Upper lobe of left lung (tissue), 6 donors: ENCODE measurements at regions not wholly inside any gene's neighbourhood (a gene's known extent, or its start where the extent isn't known, plus 50 kb on each side); places are given as distances from the start of the nearest gene placed in this dataset.

Experiments used
- ATAC-seq, 2 donors: fragments of 200-7000 bp; cut with Tn5 transposase; one replicate each; pipeline ENCODE4 v1.9.1; 2022; ENCODE audit warnings: mild to moderate bottlenecking in 2 of 2, moderate library complexity in 2 of 2; ENCODE audit not compliant: low FRiP score in 2 of 2
- DNase-seq, 2 donors: peaks; one replicate each; pipeline ENCODE4 v3.0.0-alpha.2; 2019 to 2020
- H3K27ac ChIP-seq, 4 donors: fragments of 200-600 bp; sonication (generic); one replicate each; pipeline ENCODE4 v1.5.1; 2016 to 2019
- H3K27me3 ChIP-seq, 4 donors: fragments of 200-600 bp; sonication (generic); one replicate each; pipeline ENCODE4 v1.5.1; 2017 to 2019
- H3K36me3 ChIP-seq, 4 donors: fragments of 200-600 bp; sonication (generic); one replicate each; pipeline ENCODE4 v1.5.1; 2016 to 2019
- H3K4me1 ChIP-seq, 4 donors: fragments of 200-600 bp; sonication (generic); one replicate each; pipeline ENCODE4 v1.5.1; 2018 to 2019
- H3K4me3 ChIP-seq, 4 donors: fragments of 200-600 bp; sonication (generic); one replicate each; pipeline ENCODE4 v1.5.1; 2017 to 2019; ENCODE audit warnings: mild to moderate bottlenecking in 2 of 4, moderate library complexity in 1 of 4
- H3K9me3 ChIP-seq, 4 donors: fragments of 200-600 bp; sonication (generic); one replicate each; pipeline ENCODE4 v1.5.1; 2018 to 2019
- CTCF ChIP-seq, 6 experiments: fragments of 450-650 bp in 4 of 6; fragments of 200-600 bp in 2 of 6; sonication (generic) in 2 of 6; IDR thresholded peaks; one replicate each; pipeline ENCODE4 v1.5.1; 2016 to 2019; ENCODE audit warnings: antibody characterized with exemption in 6 of 6
- EP300 ChIP-seq, 4 donors: sonication (generic); formaldehyde crosslinking; IDR thresholded peaks; one replicate each; pipeline ENCODE4 v1.5.1; 2017; ENCODE audit warnings: antibody characterized with exemption in 4 of 4, control low read depth in 2 of 4
- POLR2A ChIP-seq, 4 donors: fragments of 450-650 bp; IDR thresholded peaks; one replicate each; pipeline ENCODE4 v1.5.1; 2016 to 2017; ENCODE audit warnings: antibody characterized with exemption in 4 of 4, mild to moderate bottlenecking in 2 of 4
- POLR2AphosphoS5 ChIP-seq, 2 donors: sonication (generic); formaldehyde crosslinking; IDR thresholded peaks; one replicate each; pipeline ENCODE4 v1.5.1; 2017; ENCODE audit warnings: antibody characterized with exemption in 2 of 2
- WGBS, 2 donors: methylation state at CpG; one replicate each; pipeline ENCODE4 v1.1.5; 2017 to 2018; 5-methylcytosine and 5-hydroxymethylcytosine counted together
- donor health status: DM: no; HTN: no; CAD: no; lungs with moderate emphysema.
- donor health status: DM: no; HTN: yes; CAD: no; lungs with severe emphysema.

- H3K36me3 ChIP-seq: no peaks in the 10 kb centered on the region
- H3K27me3 ChIP-seq: no peaks in the 10 kb centered on the region
- TF ChIP-seq POLR2A (IDR thresholded peaks at IDR 0.05) (no peak), CTCF (IDR thresholded peaks at IDR 0.05) (no peak), POLR2AphosphoS5 (IDR thresholded peaks at IDR 0.05) (no peak), EP300 (IDR thresholded peaks at IDR 0.05) (no peak)
- ATAC-seq (no peak), DNase-seq (no peak)
- no peaks in the 10 kb centered on the region for H3K4me1 ChIP-seq
- H3K4me3 ChIP-seq: no peak overlapping the region
- no peak overlapping the region for H3K27ac ChIP-seq
- H3K9me3 ChIP-seq: no peaks in the 10 kb centered on the region
- 78 to 90% methylated on average over 5 of the region's 5 CpGs for WGBS, 2 donors
Observed at GRCh38 chr10:85250304-85250703, 921.9 kb downstream of the CCSER2 start.

GRCh38 chr10:85256481-85256880, 928.1 kb downstream of the CCSER2 start:
- Histone ChIP-seq H3K36me3 (no peaks in the 10 kb centered on the region), H3K27me3 (no peaks in the 10 kb centered on the region), H3K27ac (no peak overlapping the region), H3K4me3 (no peak overlapping the region), H3K4me1 (no peaks in the 10 kb centered on the region), H3K9me3 (no peaks in the 10 kb centered on the region)
- DNase-seq (no peak), ATAC-seq (no peak)
- TF ChIP-seq EP300 (IDR thresholded peaks at IDR 0.05) (no peak), CTCF (IDR thresholded peaks at IDR 0.05) (no peak)
- WGBS, 2 donors: 80 to 81% methylated on average over 5 of the region's 5 CpGs

- DNase-seq (no peak), ATAC-seq (no peak)
- TF ChIP-seq POLR2A (IDR thresholded peaks at IDR 0.05) (no peak), POLR2AphosphoS5 (IDR thresholded peaks at IDR 0.05) (no peak), CTCF (IDR thresholded peaks at IDR 0.05) (no peak), EP300 (IDR thresholded peaks at IDR 0.05) (no peak)
- Histone ChIP-seq H3K4me1 (no peaks in the 10 kb centered on the region), H3K27ac (no peak overlapping the region), H3K27me3 (no peaks in the 10 kb centered on the region), H3K9me3 (no peaks in the 10 kb centered on the region), H3K4me3 (no peak overlapping the region), H3K36me3 (no peaks in the 10 kb centered on the region)
- 46 to 60% methylated on average over 4 of the region's 4 CpGs for WGBS, 2 donors
Observed at GRCh38 chr10:85259908-85260307, 931.5 kb downstream of the CCSER2 start.

- Histone ChIP-seq H3K27ac (no peak overlapping the region), H3K4me3 (no peak overlapping the region), H3K27me3 (no peaks in the 10 kb centered on the region), H3K9me3 (no peaks in the 10 kb centered on the region), H3K4me1 (no peaks in the 10 kb centered on the region), H3K36me3 (no peaks in the 10 kb centered on the region)
- no peak for DNase-seq
- ATAC-seq: no peak
- TF ChIP-seq POLR2AphosphoS5 (IDR thresholded peaks at IDR 0.05) (no peak), POLR2A (IDR thresholded peaks at IDR 0.05) (no peak), EP300 (IDR thresholded peaks at IDR 0.05) (no peak), CTCF (IDR thresholded peaks at IDR 0.05) (no peak)
Observed at GRCh38 chr10:85262992-85263391, 934.6 kb downstream of the CCSER2 start.

- Histone ChIP-seq H3K27ac (no peak overlapping the region), H3K9me3 (no peaks in the 10 kb centered on the region), H3K4me3 (no peak overlapping the region), H3K4me1 (no peaks in the 10 kb centered on the region), H3K36me3 (no peaks in the 10 kb centered on the region), H3K27me3 (no peaks in the 10 kb centered on the region)
- ATAC-seq (no peak), DNase-seq (no peak)
- TF ChIP-seq POLR2AphosphoS5 (IDR thresholded peaks at IDR 0.05) (no peak), CTCF (IDR thresholded peaks at IDR 0.05) (no peak), POLR2A (IDR thresholded peaks at IDR 0.05) (no peak), EP300 (IDR thresholded peaks at IDR 0.05) (no peak)
Observed at GRCh38 chr10:85265121-85265520, 936.7 kb downstream of the CCSER2 start.
